ENCODE measurements at regions not wholly inside any gene's neighbourhood (a gene's known extent, or its start where the extent isn't known, plus 50 kb on each side); places are given as distances from the start of the nearest gene placed in this dataset.

- TF ChIP-seq POLR2A (IDR thresholded peaks at IDR 0.05) (no peak), CTCF (IDR thresholded peaks at IDR 0.05) (no peak), POLR2AphosphoS5 (IDR thresholded peaks at IDR 0.05) (no peak)
These were observed 319.7 kb upstream of the POM121L12 start for GRCh38 chr7:52715701-52716100.

Data from breast epithelium (tissue), 3 donors.